ENCODE measurements at regions not wholly inside any gene's neighbourhood (a gene's known extent, or its start where the extent isn't known, plus 50 kb on each side); places are given as distances from the start of the nearest gene placed in this dataset.

GRCh38 chr5:29309359-29309758, 1884.1 kb upstream of the CDH6 start:
- TF ChIP-seq CTCF (IDR thresholded peaks at IDR 0.05) (no peak), POLR2A (IDR thresholded peaks at IDR 0.05; ENCODE audit: low read depth) (no peak)
